ENCODE measurements at regions not wholly inside any gene's neighbourhood (a gene's known extent, or its start where the extent isn't known, plus 50 kb on each side); places are given as distances from the start of the nearest gene placed in this dataset.

GRCh38 chr6:14361297-14361696 is 243.7 kb downstream of the CD83 start:
- Histone ChIP-seq H3K23me2 (ENCODE audit: insufficient read length, low read depth, low read length, poor library complexity, severe bottlenecking) (no peaks in the 10 kb centered on the region), H3K9me3 (ENCODE audit: control insufficient read depth, low read depth, low read length) (no peaks in the 10 kb centered on the region), H4K91ac (ENCODE audit: insufficient read length, low read depth, low read length) (no peak overlapping the region), H2BK15ac (ENCODE audit: low read depth, low read length) (no peak overlapping the region), H2BK5ac (ENCODE audit: insufficient read length, low read length) (no peak overlapping the region), H3K79me1 (ENCODE audit: insufficient read depth, low read depth, low read length, poor library complexity, severe bottlenecking) (no peaks in the 10 kb centered on the region), H3K4ac (ENCODE audit: low read depth, low read length) (no peak overlapping the region), H3K56ac (ENCODE audit: insufficient read length, low read depth, low read length) (no peak overlapping the region), H4K5ac (ENCODE audit: insufficient read length, low read depth, low read length) (no peak overlapping the region), H2BK120ac (ENCODE audit: low read depth, low read length, poor library complexity, severe bottlenecking) (no peak overlapping the region), H3K79me2 (ENCODE audit: insufficient read depth, low read length) (no peaks in the 10 kb centered on the region), H2AK5ac (ENCODE audit: insufficient read length, low read length) (no peak overlapping the region), H2AFZ (ENCODE audit: low read length) (no peak overlapping the region), H3K27ac (ENCODE audit: insufficient read length, low read depth, low read length) (no peak overlapping the region), H4K8ac (replicated peaks; ENCODE audit: insufficient read length, low read depth, low read length) (no peak overlapping the region), H2BK12ac (ENCODE audit: insufficient read length, low read depth, low read length) (no peak overlapping the region), H4K20me1 (ENCODE audit: control insufficient read depth, insufficient read depth, insufficient read length) (no peaks in the 10 kb centered on the region), H3T11ph (ENCODE audit: low read length) (no peak overlapping the region), H3K23ac (ENCODE audit: insufficient read length, low read depth, low read length) (no peak overlapping the region), H2BK20ac (ENCODE audit: low read depth, low read length, poor library complexity, severe bottlenecking) (no peak overlapping the region), H3K9ac (ENCODE audit: extremely low read depth, insufficient read length, low read length) (no peak overlapping the region), H3K4me1 (ENCODE audit: insufficient read depth, low read length) (peaks cover 6% of the 10 kb centered on the region; the same call in 1 of the 2 replicates), H3K18ac (ENCODE audit: insufficient read length, low read depth, low read length) (no peak overlapping the region), H3K4me2 (ENCODE audit: insufficient read depth, insufficient read length, low read length) (no peak overlapping the region), H3K14ac (ENCODE audit: insufficient read depth, low read length) (no peak overlapping the region), H3K27me3 (ENCODE audit: insufficient read depth, low read length) (no peaks in the 10 kb centered on the region)
- no peak overlapping the region; a peak in 1 of 7 replicates for H3K27ac Mint-ChIP-seq
- no peak overlapping the region for H3K4me3 Mint-ChIP-seq
- no peaks in the 10 kb centered on the region for H3K36me3 Mint-ChIP-seq (ENCODE audit: insufficient read depth in 1 of 3, low read depth in 3 of 3)
- no CpG with 5 or more reads among the region's 2 CpGs for WGBS (ENCODE audit: extremely low coverage, insufficient read length, low lambda C conversion rate)
- TF ChIP-seq CTCF (conservative IDR thresholded peaks at IDR 0.05): no peak
- H3K9me3 Mint-ChIP-seq: no peaks in the 10 kb centered on the region
- no peak for DNase-seq
- H3K4me1 Mint-ChIP-seq: peaks cover 54 to 76% of the 10 kb centered on the region in 2 experiments
- no peaks in the 10 kb centered on the region; the same call in none of the 2 replicates for H3K27me3 Mint-ChIP-seq (ENCODE audit: low read depth)
